H9 (cell line): ENCODE measurements at regions not wholly inside any gene's neighbourhood (a gene's known extent, or its start where the extent isn't known, plus 50 kb on each side); places are given as distances from the start of the nearest gene placed in this dataset.

Experiments
- DNase-seq: peaks from one replicate; pipeline ENCODE4 v3.0.0-alpha.2; 2017
- H2AFZ ChIP-seq: one replicate; pipeline ENCODE4 v1.6.1; 2013; ENCODE audit warnings: mild to moderate bottlenecking, low read length, control low read depth, moderate library complexity
- H2AK5ac ChIP-seq: 2 replicates; pipeline ENCODE4 v1.6.1; 2013; ENCODE audit warnings: low read length, control low read depth, mixed read lengths; ENCODE audit not compliant: insufficient read length
- H2BK120ac ChIP-seq: one replicate; pipeline ENCODE4 v1.6.1; 2013; ENCODE audit warnings: low read depth, mild to moderate bottlenecking, low read length, control low read depth, inconsistent platforms; ENCODE audit not compliant: poor library complexity, severe bottlenecking
- H2BK12ac ChIP-seq: 2 replicates; pipeline ENCODE4 v1.6.1; 2013; ENCODE audit warnings: low read length, control low read depth, mixed read lengths, low read depth; ENCODE audit not compliant: insufficient read length
- H2BK15ac ChIP-seq: 2 replicates; pipeline ENCODE4 v1.6.1; 2013; ENCODE audit warnings: low read depth, low read length, control low read depth
- H2BK20ac ChIP-seq: one replicate; pipeline ENCODE4 v1.6.1; 2013; ENCODE audit warnings: low read depth, mild to moderate bottlenecking, low read length, control low read depth, inconsistent platforms; ENCODE audit not compliant: poor library complexity, severe bottlenecking
- H2BK5ac ChIP-seq: 2 replicates; pipeline ENCODE4 v1.6.1; 2013; ENCODE audit warnings: low read length, control low read depth, mixed read lengths; ENCODE audit not compliant: insufficient read length
- H3K14ac ChIP-seq: 2 replicates; pipeline ENCODE4 v1.6.1; 2013; ENCODE audit warnings: low read length, control low read depth; ENCODE audit not compliant: insufficient read depth
- H3K18ac ChIP-seq: 2 replicates; pipeline ENCODE4 v1.6.1; 2013; ENCODE audit warnings: low read depth, mild to moderate bottlenecking, mixed read lengths, low read length, control low read depth; ENCODE audit not compliant: insufficient read length
- H3K23ac ChIP-seq: 2 replicates; pipeline ENCODE4 v1.6.1; 2013; ENCODE audit warnings: low read length, control low read depth, mixed read lengths, low read depth; ENCODE audit not compliant: insufficient read length
- H3K23me2 ChIP-seq: 2 replicates; pipeline ENCODE4 v1.6.1; 2013; ENCODE audit warnings: low read depth, mild to moderate bottlenecking, mixed read lengths, low read length, control low read depth; ENCODE audit not compliant: insufficient read length, poor library complexity, severe bottlenecking
- H3K27ac ChIP-seq: 2 replicates; pipeline ENCODE4 v1.5.1; 2013; ENCODE audit warnings: low read length, control low read depth, mixed read lengths, low read depth; ENCODE audit not compliant: insufficient read length
- H3K27me3 ChIP-seq: 2 replicates; pipeline ENCODE4 v1.6.1; 2013; ENCODE audit warnings: low read length, control low read depth, inconsistent platforms; ENCODE audit not compliant: insufficient read depth
- H3K4ac ChIP-seq: 2 replicates; pipeline ENCODE4 v1.6.1; 2013; ENCODE audit warnings: low read depth, mild to moderate bottlenecking, control low read depth, inconsistent platforms, low read length, moderate library complexity
- H3K4me1 ChIP-seq: 2 replicates; pipeline ENCODE4 v1.6.1; 2013; ENCODE audit warnings: low read length, control low read depth, inconsistent platforms; ENCODE audit not compliant: insufficient read depth
- H3K4me2 ChIP-seq: 2 replicates; pipeline ENCODE4 v1.6.1; 2013; ENCODE audit warnings: low read length, control low read depth, mixed read lengths; ENCODE audit not compliant: insufficient read length, insufficient read depth
- H3K56ac ChIP-seq: 2 replicates; pipeline ENCODE4 v1.6.1; 2013; ENCODE audit warnings: low read depth, mild to moderate bottlenecking, mixed read lengths, low read length, control low read depth; ENCODE audit not compliant: insufficient read length
- H3K79me1 ChIP-seq: 2 replicates; pipeline ENCODE4 v1.6.1; 2013; ENCODE audit warnings: low read depth, mild to moderate bottlenecking, moderate library complexity, low read length, control low read depth, inconsistent platforms; ENCODE audit not compliant: insufficient read depth, poor library complexity, severe bottlenecking
- H3K79me2 ChIP-seq: 2 replicates; pipeline ENCODE4 v1.6.1; 2013; ENCODE audit warnings: low read length, control low read depth, inconsistent platforms; ENCODE audit not compliant: insufficient read depth
- H3K9ac ChIP-seq: 2 replicates; pipeline ENCODE4 v1.6.1; 2013; ENCODE audit warnings: low read length, control low read depth, mixed read lengths; ENCODE audit not compliant: insufficient read length; ENCODE audit errors: extremely low read depth
- H3K9me3 ChIP-seq: one replicate; pipeline ENCODE4 v1.6.1; 2013; ENCODE audit warnings: low read depth, low read length, inconsistent platforms; ENCODE audit not compliant: control insufficient read depth
- H3T11ph ChIP-seq: one replicate; pipeline ENCODE4 v1.6.1; 2013; ENCODE audit warnings: mild to moderate bottlenecking, low read length, control low read depth, inconsistent platforms
- H4K20me1 ChIP-seq: one replicate; pipeline ENCODE4 v1.6.1; 2013; ENCODE audit not compliant: control insufficient read depth, insufficient read length, insufficient read depth
- H4K5ac ChIP-seq: 2 replicates; pipeline ENCODE4 v1.6.1; 2013; ENCODE audit warnings: low read depth, mild to moderate bottlenecking, mixed read lengths, low read length, control low read depth; ENCODE audit not compliant: insufficient read length
- H4K8ac ChIP-seq: replicated peaks from 2 replicates; pipeline ENCODE4 v1.6.1; 2013; ENCODE audit warnings: low read length, control low read depth, mixed read lengths, low read depth; ENCODE audit not compliant: insufficient read length
- H4K91ac ChIP-seq: 2 replicates; pipeline ENCODE4 v1.6.1; 2013; ENCODE audit warnings: low read depth, mild to moderate bottlenecking, moderate library complexity, mixed read lengths, low read length, control low read depth; ENCODE audit not compliant: insufficient read length
- H3K27ac Mint-ChIP-seq, 3 experiments: 2 replicates in 2 of 3; 3 replicates in 1 of 3; pipeline ENCODE4 v1.8.0; 2020 to 2021; ENCODE audit warnings: mixed read lengths in 3 of 3, mild to moderate bottlenecking in 1 of 3, moderate library complexity in 1 of 3
- H3K27me3 Mint-ChIP-seq: 2 replicates; pipeline ENCODE4 v1.8.0; 2021; ENCODE audit warnings: low read depth, mild to moderate bottlenecking, moderate library complexity, mixed read lengths
- H3K36me3 Mint-ChIP-seq, 3 experiments: 2 replicates in 2 of 3; 3 replicates in 1 of 3; pipeline ENCODE4 v1.8.0; 2020 to 2021; ENCODE audit warnings: low read depth in 3 of 3, mixed read lengths in 3 of 3; ENCODE audit not compliant: insufficient read depth in 1 of 3
- H3K4me1 Mint-ChIP-seq, 2 experiments: 2 replicates each; pipeline ENCODE4 v1.8.0; 2020; ENCODE audit warnings: mixed read lengths in 2 of 2
- H3K4me3 Mint-ChIP-seq, 2 experiments: 2 replicates in 1 of 2; 3 replicates in 1 of 2; pipeline ENCODE4 v1.8.0; 2020 to 2021; ENCODE audit warnings: mild to moderate bottlenecking in 2 of 2, mixed read lengths in 2 of 2, moderate library complexity in 1 of 2
- H3K9me3 Mint-ChIP-seq, 2 experiments: 2 replicates in 1 of 2; 3 replicates in 1 of 2; pipeline ENCODE4 v1.8.0; 2020; ENCODE audit warnings: mild to moderate bottlenecking in 2 of 2, mixed read lengths in 2 of 2, moderate library complexity in 1 of 2
- CTCF ChIP-seq: fragments of 200-600 bp; sonication (generic); conservative IDR thresholded peaks from 3 replicates; pipeline ENCODE4 v1.8.0; 2021; ENCODE audit warnings: antibody characterized with exemption, mild to moderate bottlenecking
- WGBS: extraction: QIAGEN DNeasy Blood & Tissue Kit; methylation state at CpG from one replicate; pipeline ENCODE4 v1.1.7; 2013; ENCODE audit warnings: missing lambda C conversion rate, low lambda C conversion rate, mixed read lengths; ENCODE audit not compliant: insufficient read length; ENCODE audit errors: extremely low coverage; 5-methylcytosine and 5-hydroxymethylcytosine counted together

- H4K5ac ChIP-seq, result no peak overlapping the region
- no peak overlapping the region for H4K8ac ChIP-seq
- H3K27me3 Mint-ChIP-seq, result no peaks in the 10 kb centered on the region
- H3K4me1 Mint-ChIP-seq, result peaks cover 12 to 13% of the 10 kb centered on the region in 2 experiments
- H3K9me3 Mint-ChIP-seq, result peaks cover 0 to 2% of the 10 kb centered on the region in 2 experiments; a peak in 3 of 5 replicates
- H3K4me2 ChIP-seq, result no peak overlapping the region
- H4K20me1 ChIP-seq, result no peaks in the 10 kb centered on the region
- no peak overlapping the region for H3K18ac ChIP-seq
- H3K23ac ChIP-seq, result no peak overlapping the region
- no peak for TF ChIP-seq CTCF
- H4K91ac ChIP-seq, result no peak overlapping the region
- no peaks in the 10 kb centered on the region for H3K79me1 ChIP-seq
- no peak overlapping the region for H2AFZ ChIP-seq
- no peaks in the 10 kb centered on the region for H3K27me3 ChIP-seq
- H3K9ac ChIP-seq, result no peak overlapping the region
- no peaks in the 10 kb centered on the region for H3K9me3 ChIP-seq
- H2BK12ac ChIP-seq, result no peak overlapping the region
- no peaks in the 10 kb centered on the region for H3K79me2 ChIP-seq
- H2BK120ac ChIP-seq, result no peak overlapping the region
- WGBS, result no CpG with 5 or more reads among the region's 4 CpGs
- H2BK15ac ChIP-seq, result no peak overlapping the region
- no peak for DNase-seq
- no peak overlapping the region for H3T11ph ChIP-seq
- no peak overlapping the region for H3K4me3 Mint-ChIP-seq
- H2BK20ac ChIP-seq, result no peak overlapping the region
- H3K4ac ChIP-seq, result no peak overlapping the region
- no peak overlapping the region for H3K14ac ChIP-seq
- no peak overlapping the region for H2AK5ac ChIP-seq
- no peak overlapping the region for H3K27ac Mint-ChIP-seq
- H3K56ac ChIP-seq, result no peak overlapping the region
- H3K23me2 ChIP-seq, result no peaks in the 10 kb centered on the region
- H3K4me1 ChIP-seq, result no peaks in the 10 kb centered on the region
- no peak overlapping the region for H2BK5ac ChIP-seq
- H3K36me3 Mint-ChIP-seq, result peaks cover 0 to 12% (median 0%) of the 10 kb centered on the region in 3 experiments; a peak in 3 of 7 replicates
- H3K27ac ChIP-seq, result no peak overlapping the region
These were observed 254.6 kb upstream of the EPHA5 start for GRCh38 chr4:65924843-65925242.
